ENCODE measurements at regions not wholly inside any gene's neighbourhood (a gene's known extent, or its start where the extent isn't known, plus 50 kb on each side); places are given as distances from the start of the nearest gene placed in this dataset.

- TF ChIP-seq EP300 (IDR thresholded peaks at IDR 0.05) (no peak), CTCF (IDR thresholded peaks at IDR 0.05) (no peak), POLR2AphosphoS5 (IDR thresholded peaks at IDR 0.05) (no peak)
Observed at GRCh38 chr4:141473952-141474351, 162.4 kb upstream of the IL15 start.
